ENCODE measurements at regions not wholly inside any gene's neighbourhood (a gene's known extent, or its start where the extent isn't known, plus 50 kb on each side); places are given as distances from the start of the nearest gene placed in this dataset.

- H3K27me3 ChIP-seq (replicated peaks; ENCODE audit: insufficient read depth), result no peaks in the 10 kb centered on the region
- no peaks in the 10 kb centered on the region for H3K4me1 ChIP-seq (replicated peaks)
- TF ChIP-seq, protein P1, sequence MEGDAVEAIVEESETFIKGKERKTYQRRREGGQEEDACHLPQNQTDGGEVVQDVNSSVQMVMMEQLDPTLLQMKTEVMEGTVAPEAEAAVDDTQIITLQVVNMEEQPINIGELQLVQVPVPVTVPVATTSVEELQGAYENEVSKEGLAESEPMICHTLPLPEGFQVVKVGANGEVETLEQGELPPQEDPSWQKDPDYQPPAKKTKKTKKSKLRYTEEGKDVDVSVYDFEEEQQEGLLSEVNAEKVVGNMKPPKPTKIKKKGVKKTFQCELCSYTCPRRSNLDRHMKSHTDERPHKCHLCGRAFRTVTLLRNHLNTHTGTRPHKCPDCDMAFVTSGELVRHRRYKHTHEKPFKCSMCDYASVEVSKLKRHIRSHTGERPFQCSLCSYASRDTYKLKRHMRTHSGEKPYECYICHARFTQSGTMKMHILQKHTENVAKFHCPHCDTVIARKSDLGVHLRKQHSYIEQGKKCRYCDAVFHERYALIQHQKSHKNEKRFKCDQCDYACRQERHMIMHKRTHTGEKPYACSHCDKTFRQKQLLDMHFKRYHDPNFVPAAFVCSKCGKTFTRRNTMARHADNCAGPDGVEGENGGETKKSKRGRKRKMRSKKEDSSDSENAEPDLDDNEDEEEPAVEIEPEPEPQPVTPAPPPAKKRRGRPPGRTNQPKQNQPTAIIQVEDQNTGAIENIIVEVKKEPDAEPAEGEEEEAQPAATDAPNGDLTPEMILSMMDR (IDR thresholded peaks at IDR 0.05), result no peak
- no peak for TF ChIP-seq POLR2AphosphoS5 (IDR thresholded peaks at IDR 0.05)
- TF ChIP-seq POLR2A (IDR thresholded peaks at IDR 0.05), result no peak
- WGBS, result 93% methylated on average over 3 of the region's 3 CpGs
- H3K27ac ChIP-seq, result no peak overlapping the region
- H3K9me3 ChIP-seq, result no peaks in the 10 kb centered on the region
- intact Hi-C loops (cut with DNase I), result no loop called here
- H3K4me3 ChIP-seq, result no peak overlapping the region
- H3K36me3 ChIP-seq, result no peaks in the 10 kb centered on the region
- no peak for DNase-seq (ENCODE audit: low spot score)
Measured at GRCh38 chr3:6504834-6505233, 356.1 kb upstream of the GRM7 start.

- H3K27ac ChIP-seq, result no peak overlapping the region
- H3K4me1 ChIP-seq (replicated peaks), result no peaks in the 10 kb centered on the region
- DNase-seq (ENCODE audit: low spot score), result no peak
- WGBS, result 86% methylated on average over 2 of the region's 2 CpGs
- no peaks in the 10 kb centered on the region for H3K36me3 ChIP-seq
- TF ChIP-seq, protein P1 (IDR thresholded peaks at IDR 0.05), result no peak
- TF ChIP-seq POLR2A (IDR thresholded peaks at IDR 0.05), result no peak
- TF ChIP-seq POLR2AphosphoS5 (IDR thresholded peaks at IDR 0.05), result no peak
- intact Hi-C loops (cut with DNase I), result no loop called here
- H3K4me3 ChIP-seq, result no peak overlapping the region
- H3K27me3 ChIP-seq (replicated peaks; ENCODE audit: insufficient read depth), result no peaks in the 10 kb centered on the region
- H3K9me3 ChIP-seq, result no peaks in the 10 kb centered on the region
Measured at GRCh38 chr3:6508410-6508759, 352.5 kb upstream of the GRM7 start.

DNA sequence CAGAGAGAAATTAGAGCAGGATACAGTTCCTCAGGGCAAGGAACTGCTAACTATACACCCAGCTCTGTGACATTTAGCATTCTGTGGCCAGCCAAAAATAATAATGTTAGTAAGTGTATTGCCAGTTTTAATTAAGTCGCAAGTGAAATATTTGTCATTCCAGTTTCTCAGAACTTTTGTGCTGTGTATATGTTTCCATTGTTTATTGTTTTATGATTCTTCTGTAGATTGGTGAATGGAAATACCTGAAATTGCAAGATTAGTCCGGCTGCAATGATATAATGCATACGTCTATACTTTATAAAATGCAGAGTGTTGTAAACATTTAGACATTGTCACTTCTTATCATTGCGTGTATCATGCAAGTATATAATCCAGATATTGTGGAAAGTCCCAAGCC lies 351.3 kb upstream of the GRM7 start:
- no peak for TF ChIP-seq POLR2A (IDR thresholded peaks at IDR 0.05)
- TF ChIP-seq, protein P1 (IDR thresholded peaks at IDR 0.05), result no peak
- no peak for TF ChIP-seq POLR2AphosphoS5 (IDR thresholded peaks at IDR 0.05)
- intact Hi-C loops (cut with DNase I), result no loop called here
- no peaks in the 10 kb centered on the region for H3K27me3 ChIP-seq (replicated peaks; ENCODE audit: insufficient read depth)
- no peak overlapping the region for H3K27ac ChIP-seq
- H3K4me3 ChIP-seq, result no peak overlapping the region
- WGBS, result 58% methylated on average over 4 of the region's 4 CpGs
- DNase-seq (ENCODE audit: low spot score), result no peak
- H3K36me3 ChIP-seq, result no peaks in the 10 kb centered on the region
- no peaks in the 10 kb centered on the region for H3K4me1 ChIP-seq (replicated peaks)
- H3K9me3 ChIP-seq, result no peaks in the 10 kb centered on the region

DNA sequence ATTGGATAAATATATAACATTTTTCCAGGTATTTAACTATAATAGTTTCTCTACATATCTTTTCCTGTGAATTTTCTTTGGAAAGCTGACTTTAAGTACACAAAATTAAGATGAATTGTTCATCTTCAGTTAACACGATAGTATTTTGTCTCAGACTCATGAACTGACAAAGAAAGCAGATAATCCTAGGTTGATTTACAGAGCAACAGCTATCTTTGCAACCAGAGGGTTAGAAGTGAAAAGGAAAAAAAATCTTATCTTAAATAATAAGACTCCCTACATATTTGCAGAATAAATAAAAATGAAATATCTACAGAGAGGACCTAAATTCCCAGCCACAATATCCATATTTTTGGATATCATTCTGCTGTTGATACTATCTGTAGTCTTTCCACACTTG lies 350.2 kb upstream of the GRM7 start:
- Histone ChIP-seq H3K4me1 (replicated peaks) (no peaks in the 10 kb centered on the region), H3K27me3 (replicated peaks; ENCODE audit: insufficient read depth) (no peaks in the 10 kb centered on the region), H3K36me3 (no peaks in the 10 kb centered on the region), H3K9me3 (no peaks in the 10 kb centered on the region), H3K27ac (no peak overlapping the region), H3K4me3 (no peak overlapping the region)
- TF ChIP-seq, protein P1 (IDR thresholded peaks at IDR 0.05), result no peak
- TF ChIP-seq POLR2A (IDR thresholded peaks at IDR 0.05), result no peak
- DNase-seq (ENCODE audit: low spot score), result no peak
- 76% methylated on average over 1 of the region's 1 CpG for WGBS
- intact Hi-C loops (cut with DNase I), result no loop called here

DNA sequence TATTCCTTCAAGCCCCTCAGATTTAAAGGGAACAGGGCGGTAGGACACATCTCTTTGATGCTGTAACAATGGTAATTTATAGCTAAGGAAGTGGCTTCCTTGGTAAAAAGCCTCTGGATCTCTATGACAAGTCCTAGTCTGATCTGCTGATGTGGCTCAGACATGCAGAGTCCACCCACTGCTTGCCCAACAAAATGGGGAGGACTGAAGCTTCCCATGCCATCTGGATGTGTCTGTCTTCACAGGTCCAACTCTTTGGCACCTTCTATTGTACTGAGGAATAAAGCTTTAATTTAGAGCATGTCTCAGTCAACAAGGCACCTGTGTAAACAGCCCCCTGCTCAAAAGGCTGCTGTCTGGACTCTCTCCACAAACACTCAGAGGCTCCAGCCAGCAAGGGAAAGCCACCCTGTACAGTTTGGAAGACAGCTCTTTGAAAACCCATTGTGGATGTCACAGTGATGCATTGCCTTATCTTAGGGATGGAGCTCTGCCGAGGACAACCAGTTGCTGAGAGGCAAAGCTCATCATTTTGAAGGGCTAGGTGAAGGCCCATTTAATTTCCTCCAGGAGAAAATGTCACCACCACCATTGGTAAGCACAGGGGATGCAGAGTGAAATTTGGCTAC lies 348.6 kb upstream of the GRM7 start:
- H3K27me3 ChIP-seq (replicated peaks; ENCODE audit: insufficient read depth), result no peaks in the 10 kb centered on the region
- H3K36me3 ChIP-seq, result no peaks in the 10 kb centered on the region
- H3K4me1 ChIP-seq (replicated peaks), result no peaks in the 10 kb centered on the region
- WGBS, result 44% methylated on average over 2 of the region's 2 CpGs
- intact Hi-C loops (cut with DNase I), result no loop called here
- TF ChIP-seq, protein P1 (IDR thresholded peaks at IDR 0.05), result no peak
- TF ChIP-seq POLR2A (IDR thresholded peaks at IDR 0.05), result no peak
- no peak for TF ChIP-seq POLR2AphosphoS5 (IDR thresholded peaks at IDR 0.05)
- H3K27ac ChIP-seq, result no peak overlapping the region
- DNase-seq (ENCODE audit: low spot score), result no peak
- H3K9me3 ChIP-seq, result no peaks in the 10 kb centered on the region
- H3K4me3 ChIP-seq, result no peak overlapping the region

All from prostate gland (tissue), 2 donors.